KMS-11 (cell line): ENCODE measurements at regions not wholly inside any gene's neighbourhood (a gene's known extent, or its start where the extent isn't known, plus 50 kb on each side); places are given as distances from the start of the nearest gene placed in this dataset.

Source experiments
- H2AFZ ChIP-seq: fragments of 200-600 bp; sonication (generic); 2 replicates; pipeline ENCODE4 v1.6.1; 2016; ENCODE audit warnings: antibody characterized with exemption, mixed run types, low read depth
- H3K27ac ChIP-seq: fragments of 200-600 bp; sonication (generic); 2 replicates; pipeline ENCODE4 v1.6.1; 2016; ENCODE audit warnings: mild to moderate bottlenecking, mixed run types
- H3K27me3 ChIP-seq: fragments of 200-600 bp; sonication (generic); 2 replicates; pipeline ENCODE4 v1.6.1; 2017; ENCODE audit warnings: mild to moderate bottlenecking, low read depth, mixed run types, moderate library complexity; ENCODE audit not compliant: insufficient read depth
- H3K36me3 ChIP-seq: fragments of 200-600 bp; sonication (generic); 2 replicates; pipeline ENCODE4 v1.6.1; 2017; ENCODE audit warnings: mild to moderate bottlenecking, mixed run types; ENCODE audit not compliant: insufficient read depth
- H3K4me1 ChIP-seq: fragments of 200-600 bp; sonication (generic); 2 replicates; pipeline ENCODE4 v1.6.1; 2016; ENCODE audit warnings: mild to moderate bottlenecking, low read depth, mixed run types; ENCODE audit not compliant: poor library complexity, severe bottlenecking
- H3K4me2 ChIP-seq: fragments of 200-600 bp; sonication (generic); 2 replicates; pipeline ENCODE4 v1.7.0; 2016; ENCODE audit warnings: mild to moderate bottlenecking, mixed run types
- H3K4me3 ChIP-seq: fragments of 200-600 bp; sonication (generic); IDR thresholded peaks from 2 replicates; pipeline ENCODE4 v1.6.1; 2017; ENCODE audit warnings: low read depth, low read length, mixed read lengths; ENCODE audit not compliant: insufficient read depth
- H3K79me2 ChIP-seq: fragments of 200-600 bp; sonication (generic); 2 replicates; pipeline ENCODE4 v1.6.1; 2016; ENCODE audit warnings: low read depth, mixed run types; ENCODE audit not compliant: insufficient read depth
- H3K9ac ChIP-seq: fragments of 200-600 bp; sonication (generic); 2 replicates; pipeline ENCODE4 v1.6.1; 2016; ENCODE audit warnings: mild to moderate bottlenecking, mixed run types
- H4K20me1 ChIP-seq: fragments of 200-600 bp; sonication (generic); 2 replicates; pipeline ENCODE4 v1.6.1; 2016; ENCODE audit warnings: mild to moderate bottlenecking, mixed run types; ENCODE audit not compliant: insufficient read depth
- CTCF ChIP-seq: fragments of 200-600 bp; sonication (generic); conservative IDR thresholded peaks from 2 replicates; pipeline ENCODE4 v1.6.1; 2017; ENCODE audit warnings: low read depth, mild to moderate bottlenecking, antibody characterized with exemption, low read length, moderate library complexity, mixed read lengths

GRCh38 chr6:81838724-81839426, 86.4 kb upstream of the TENT5A start:
- no peak overlapping the region for H3K4me3 ChIP-seq
- no peaks in the 10 kb centered on the region for H3K36me3 ChIP-seq
- H3K27me3 ChIP-seq, result no peaks in the 10 kb centered on the region
- no peak overlapping the region for H2AFZ ChIP-seq
- no peak overlapping the region for H3K9ac ChIP-seq
- H3K27ac ChIP-seq, result no peak overlapping the region
- no peaks in the 10 kb centered on the region for H3K4me1 ChIP-seq
- H3K79me2 ChIP-seq, result no peaks in the 10 kb centered on the region
- no peak overlapping the region for H3K4me2 ChIP-seq
- H4K20me1 ChIP-seq, result no peaks in the 10 kb centered on the region
- TF ChIP-seq CTCF, result no peak

- Histone ChIP-seq H3K4me2 (no peak overlapping the region), H3K79me2 (no peaks in the 10 kb centered on the region), H2AFZ (no peak overlapping the region), H4K20me1 (no peaks in the 10 kb centered on the region), H3K27ac (no peak overlapping the region), H3K27me3 (no peaks in the 10 kb centered on the region), H3K9ac (no peak overlapping the region), H3K4me1 (no peaks in the 10 kb centered on the region), H3K4me3 (no peak overlapping the region), H3K36me3 (no peaks in the 10 kb centered on the region)
- no peak for TF ChIP-seq CTCF
Measured at GRCh38 chr6:81838031-81838430, 85.5 kb upstream of the TENT5A start.

- no peak overlapping the region for H3K4me2 ChIP-seq
- H2AFZ ChIP-seq, result no peak overlapping the region
Measured at GRCh38 chr6:81834141-81834681, 81.7 kb upstream of the TENT5A start.

GRCh38 chr6:81832304-81832703, 79.8 kb upstream of the TENT5A start:
- TF ChIP-seq CTCF, result no peak
- Histone ChIP-seq H3K9ac (no peak overlapping the region), H4K20me1 (no peaks in the 10 kb centered on the region), H3K79me2 (no peaks in the 10 kb centered on the region), H3K27me3 (no peaks in the 10 kb centered on the region), H3K36me3 (no peaks in the 10 kb centered on the region), H2AFZ (no peak overlapping the region), H3K27ac (no peak overlapping the region), H3K4me3 (no peak overlapping the region), H3K4me2 (no peak overlapping the region), H3K4me1 (no peaks in the 10 kb centered on the region)

More at GRCh38 chr6:81834141-81834681, 81.7 kb upstream of the TENT5A start:
- Histone ChIP-seq H4K20me1 (no peaks in the 10 kb centered on the region), H3K79me2 (no peaks in the 10 kb centered on the region), H3K9ac (no peak overlapping the region), H3K27me3 (no peaks in the 10 kb centered on the region), H3K27ac (no peak overlapping the region), H3K36me3 (no peaks in the 10 kb centered on the region), H3K4me1 (no peaks in the 10 kb centered on the region), H3K4me3 (no peak overlapping the region)
- TF ChIP-seq CTCF, result no peak
